ENCODE measurements at regions not wholly inside any gene's neighbourhood (a gene's known extent, or its start where the extent isn't known, plus 50 kb on each side); places are given as distances from the start of the nearest gene placed in this dataset.
A peak's percentile ranks its signal among the peaks of the same experiment; 100 is the strongest.
"Not testable (repeated sequence)": the region's sequence is repeated elsewhere in the genome, so short reads cannot be mapped to it uniquely, and the experiment has no call there.

DNA sequence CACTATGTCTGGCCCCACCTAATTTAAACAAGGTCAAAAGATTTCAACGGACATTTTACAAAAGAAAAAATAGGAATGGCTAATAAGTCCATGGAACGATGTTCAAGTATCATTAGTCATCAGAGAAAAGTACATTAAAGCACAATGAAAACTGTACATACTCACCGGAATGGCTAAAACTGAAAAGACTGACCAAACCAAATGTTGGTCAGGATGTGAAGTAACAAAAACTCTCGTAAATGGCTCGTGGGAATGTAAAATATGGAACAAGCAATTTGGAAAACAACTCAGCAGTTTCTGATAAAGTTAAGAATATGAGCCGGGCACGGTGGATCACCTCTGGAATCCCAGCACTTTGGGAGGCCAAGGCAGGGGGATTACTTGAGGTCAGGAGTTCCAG lies 65.7 kb upstream of the PARD3 start:
- DNase-seq (no peak), ATAC-seq (ENCODE audit: low read depth in 2 of 2) (no peak)
- no peak overlapping the region for H3K4me3 ChIP-seq (ENCODE audit: low read depth, low read length)
- no peaks in the 10 kb centered on the region for H3K27me3 ChIP-seq (ENCODE audit: control insufficient read depth, insufficient read depth, low read length)
- Mint-ChIP-seq H3K4me1 (no peaks in the 10 kb centered on the region), H3K9me3 (no peaks in the 10 kb centered on the region), H3K36me3 (no peaks in the 10 kb centered on the region), H3K4me3 (no peak overlapping the region), H3K27me3 (no peaks in the 10 kb centered on the region), H3K27ac (no peak overlapping the region)
- no peaks in the 10 kb centered on the region for H3K9me3 ChIP-seq (ENCODE audit: control insufficient read depth in 2 of 2, low read length in 2 of 2)
- H3K4me1 ChIP-seq (ENCODE audit: control insufficient read depth, insufficient read depth, low read length, poor library complexity, severe bottlenecking): no peaks in the 10 kb centered on the region
- no peaks in the 10 kb centered on the region for H3K36me3 ChIP-seq (ENCODE audit: control insufficient read depth, insufficient read depth, low read length)
- no peak overlapping the region for H3K27ac ChIP-seq (ENCODE audit: insufficient read depth, low read length, poor library complexity, severe bottlenecking)

DNA sequence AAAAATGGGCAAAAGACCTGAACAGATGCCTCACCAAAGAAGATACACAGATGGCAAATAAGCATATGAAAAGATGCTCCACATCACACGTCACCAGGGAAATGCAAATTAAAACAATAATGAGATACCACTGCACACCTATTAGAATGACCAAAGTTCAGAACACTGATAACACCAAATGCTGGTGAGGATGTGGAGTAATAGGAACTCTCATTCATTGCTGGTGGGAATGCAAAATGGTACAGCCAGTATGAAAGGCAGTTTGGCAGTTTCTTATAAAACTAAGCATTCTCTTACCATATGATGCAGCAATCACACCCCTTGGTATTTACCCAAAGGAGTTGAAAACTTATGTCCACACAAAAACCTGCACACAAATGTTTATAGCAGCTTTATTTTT lies 63.6 kb upstream of the PARD3 start:
- not testable (repeated sequence) for H3K27me3 Mint-ChIP-seq, H3K36me3 Mint-ChIP-seq

DNA sequence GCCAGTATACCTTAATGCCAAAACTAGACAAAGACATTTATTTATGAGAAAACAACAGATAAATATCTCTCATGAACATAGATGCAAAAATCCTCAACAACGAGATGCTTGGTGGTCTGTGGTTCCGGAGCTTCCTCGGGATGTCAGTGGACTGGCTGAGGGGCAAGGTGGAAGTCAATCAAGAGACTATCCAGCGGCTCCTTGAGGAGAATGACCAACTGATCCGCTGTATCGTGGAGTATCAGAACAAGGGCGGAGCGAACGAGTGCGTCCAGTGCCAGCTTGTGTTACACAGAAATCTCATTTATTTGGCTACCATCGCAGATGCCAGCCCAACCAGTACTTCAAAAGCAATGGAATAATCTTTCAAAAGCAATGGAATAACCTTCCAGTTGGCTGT lies 60.0 kb upstream of the PARD3 start:
- no peaks in the 10 kb centered on the region for H3K9me3 ChIP-seq (ENCODE audit: control insufficient read depth in 2 of 2, low read length in 2 of 2)
- H3K36me3 ChIP-seq (ENCODE audit: control insufficient read depth, insufficient read depth, low read length): no peaks in the 10 kb centered on the region
- ATAC-seq (ENCODE audit: low read depth in 2 of 2) (no peak), DNase-seq (no peak)
- Mint-ChIP-seq H3K36me3 (no peaks in the 10 kb centered on the region), H3K4me3 (no peak overlapping the region), H3K27ac (no peak overlapping the region), H3K4me1 (no peaks in the 10 kb centered on the region), H3K9me3 (no peaks in the 10 kb centered on the region), H3K27me3 (peaks cover 4% of the 10 kb centered on the region)
- no peaks in the 10 kb centered on the region for H3K27me3 ChIP-seq (ENCODE audit: control insufficient read depth, insufficient read depth, low read length)
- no peak overlapping the region for H3K4me3 ChIP-seq (ENCODE audit: low read depth, low read length)
- no peaks in the 10 kb centered on the region for H3K4me1 ChIP-seq (ENCODE audit: control insufficient read depth, insufficient read depth, low read length, poor library complexity, severe bottlenecking)
- H3K27ac ChIP-seq (ENCODE audit: insufficient read depth, low read length, poor library complexity, severe bottlenecking): no peak overlapping the region

More for the DNA sequence above, 63.6 kb upstream of the PARD3 start:
- not testable (repeated sequence) for H3K27me3 ChIP-seq (ENCODE audit: control insufficient read depth, insufficient read depth, low read length); H3K36me3 ChIP-seq (ENCODE audit: control insufficient read depth, insufficient read depth, low read length); DNase-seq; H3K4me3 ChIP-seq (ENCODE audit: low read depth, low read length); H3K27ac Mint-ChIP-seq; H3K9me3 ChIP-seq (ENCODE audit: control insufficient read depth in 2 of 2, low read length in 2 of 2); H3K4me3 Mint-ChIP-seq; ATAC-seq (ENCODE audit: low read depth in 2 of 2); H3K9me3 Mint-ChIP-seq; H3K4me1 ChIP-seq (ENCODE audit: control insufficient read depth, insufficient read depth, low read length, poor library complexity, severe bottlenecking); H3K4me1 Mint-ChIP-seq; H3K27ac ChIP-seq (ENCODE audit: insufficient read depth, low read length, poor library complexity, severe bottlenecking)

DNA sequence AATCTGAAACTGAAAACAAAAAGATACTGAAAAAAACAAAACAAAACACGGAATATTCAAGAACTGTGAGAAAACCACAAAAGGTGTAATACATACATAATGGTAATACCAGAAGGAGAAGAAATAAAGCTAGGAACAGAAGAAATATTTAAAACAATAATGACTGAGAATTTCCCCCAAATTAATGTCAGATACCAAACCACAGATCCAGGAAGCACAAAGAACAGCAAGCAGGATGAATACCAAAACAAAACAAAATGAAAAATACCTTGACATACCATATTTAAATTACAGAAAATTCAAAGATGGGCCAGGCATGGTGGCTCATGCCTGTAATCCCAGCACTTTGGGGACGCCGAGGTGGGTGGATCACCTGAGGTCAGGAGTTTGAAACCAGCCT lies 57.7 kb upstream of the PARD3 start:
- H3K27me3 Mint-ChIP-seq: peaks cover 4% of the 10 kb centered on the region
- Histone ChIP-seq H3K9me3 (ENCODE audit: control insufficient read depth in 2 of 2, low read length in 2 of 2) (no peaks in the 10 kb centered on the region), H3K4me1 (ENCODE audit: control insufficient read depth, insufficient read depth, low read length, poor library complexity, severe bottlenecking) (no peaks in the 10 kb centered on the region), H3K27me3 (ENCODE audit: control insufficient read depth, insufficient read depth, low read length) (no peaks in the 10 kb centered on the region), H3K27ac (ENCODE audit: insufficient read depth, low read length, poor library complexity, severe bottlenecking) (no peak overlapping the region), H3K36me3 (ENCODE audit: control insufficient read depth, insufficient read depth, low read length) (no peaks in the 10 kb centered on the region), H3K4me3 (ENCODE audit: low read depth, low read length) (no peak overlapping the region)
- ATAC-seq (ENCODE audit: low read depth in 2 of 2) (no peak), DNase-seq (no peak)
- H3K4me1 Mint-ChIP-seq: peaks cover 0 to 7% (median 0%) of the 10 kb centered on the region in 4 donors
- no peak overlapping the region for H3K4me3 Mint-ChIP-seq
- no peaks in the 10 kb centered on the region for H3K36me3 Mint-ChIP-seq
- H3K9me3 Mint-ChIP-seq: peaks cover 0 to 1% (median 0%) of the 10 kb centered on the region in 7 donors
- no peak overlapping the region for H3K27ac Mint-ChIP-seq

DNA sequence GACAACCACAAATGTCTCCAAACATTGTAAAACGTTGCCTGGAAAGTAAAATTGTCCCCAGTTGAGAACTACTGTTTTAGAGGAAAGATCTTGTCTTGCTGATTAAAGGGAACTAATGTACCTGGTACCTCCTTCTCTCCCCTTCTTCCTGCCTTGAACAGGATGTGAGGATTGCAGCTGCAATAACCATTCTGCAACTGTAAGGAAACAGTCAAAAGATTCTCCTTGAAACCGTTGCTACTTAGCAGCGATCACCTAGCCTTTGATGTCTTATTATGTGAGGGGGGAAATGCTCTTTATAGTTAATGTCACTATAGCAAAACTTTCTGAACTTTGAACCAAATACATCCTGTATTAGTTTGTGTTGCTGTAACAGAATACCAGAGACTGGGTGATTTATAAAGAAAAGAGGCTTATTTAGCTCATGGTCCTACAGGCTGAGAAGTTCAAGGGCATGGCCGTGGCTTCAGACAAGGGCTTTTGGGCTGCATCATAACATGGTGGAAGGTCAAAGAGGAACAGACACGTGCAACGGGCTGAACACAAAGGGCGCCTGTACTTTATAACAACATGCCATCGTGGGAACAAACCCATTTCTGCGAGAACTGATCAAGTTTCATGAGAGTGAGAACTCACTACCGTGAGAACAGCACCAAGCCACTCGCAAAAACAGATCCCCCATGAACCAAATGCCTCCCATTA lies 54.2 kb upstream of the PARD3 start:
- Histone ChIP-seq H3K27ac (ENCODE audit: insufficient read depth, low read length, poor library complexity, severe bottlenecking) (no peak overlapping the region), H3K9me3 (ENCODE audit: control insufficient read depth in 2 of 2, low read length in 2 of 2) (no peaks in the 10 kb centered on the region), H3K4me1 (ENCODE audit: control insufficient read depth, insufficient read depth, low read length, poor library complexity, severe bottlenecking) (no peaks in the 10 kb centered on the region), H3K27me3 (ENCODE audit: control insufficient read depth, insufficient read depth, low read length) (no peaks in the 10 kb centered on the region), H3K4me3 (ENCODE audit: low read depth, low read length) (no peak overlapping the region), H3K36me3 (ENCODE audit: control insufficient read depth, insufficient read depth, low read length) (no peaks in the 10 kb centered on the region)
- Mint-ChIP-seq H3K4me3 (no peak overlapping the region), H3K9me3 (peaks cover 0 to 1% (median 0%) of the 10 kb centered on the region in 7 donors), H3K4me1 (peaks cover 0 to 7% (median 0%) of the 10 kb centered on the region in 4 donors), H3K27ac (no peak overlapping the region), H3K36me3 (no peaks in the 10 kb centered on the region), H3K27me3 (peaks cover 4% of the 10 kb centered on the region)
- no peak for ATAC-seq (ENCODE audit: low read depth in 2 of 2)
- DNase-seq: peak in 1 of 3 donors; percentile 18

DNA sequence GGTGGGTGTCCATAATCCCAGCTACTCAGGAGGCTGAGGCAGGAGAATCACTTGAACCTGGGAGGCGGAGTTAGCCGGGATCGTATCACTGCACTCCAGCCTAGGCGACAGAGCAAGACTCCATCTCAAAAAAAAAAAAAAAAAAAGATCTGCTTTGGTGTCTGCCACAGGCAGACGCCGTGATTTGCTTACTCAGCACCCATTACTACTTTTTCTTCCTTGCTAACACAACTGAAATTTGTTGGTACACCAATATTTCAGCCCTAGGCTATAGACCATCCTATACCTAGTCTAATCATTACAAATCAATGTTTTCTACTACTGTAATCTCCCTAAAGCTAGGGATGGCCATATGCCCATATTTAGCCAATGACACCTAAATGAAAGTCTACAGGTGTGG lies 53.5 kb upstream of the PARD3 start:
- no peak overlapping the region for H3K4me3 ChIP-seq (ENCODE audit: low read depth, low read length)
- H3K36me3 Mint-ChIP-seq: no peaks in the 10 kb centered on the region
- peaks cover 0 to 1% (median 0%) of the 10 kb centered on the region in 7 donors for H3K9me3 Mint-ChIP-seq
- no peaks in the 10 kb centered on the region for H3K9me3 ChIP-seq (ENCODE audit: control insufficient read depth in 2 of 2, low read length in 2 of 2)
- H3K4me1 Mint-ChIP-seq: peaks cover 0 to 7% (median 0%) of the 10 kb centered on the region in 4 donors
- H3K27me3 Mint-ChIP-seq: peaks cover 4% of the 10 kb centered on the region
- no peaks in the 10 kb centered on the region for H3K4me1 ChIP-seq (ENCODE audit: control insufficient read depth, insufficient read depth, low read length, poor library complexity, severe bottlenecking)
- H3K27me3 ChIP-seq (ENCODE audit: control insufficient read depth, insufficient read depth, low read length): no peaks in the 10 kb centered on the region
- ATAC-seq (ENCODE audit: low read depth in 2 of 2) (no peak), DNase-seq (no peak)
- H3K27ac ChIP-seq (ENCODE audit: insufficient read depth, low read length, poor library complexity, severe bottlenecking): no peak overlapping the region
- no peak overlapping the region for H3K27ac Mint-ChIP-seq
- no peak overlapping the region for H3K4me3 Mint-ChIP-seq
- H3K36me3 ChIP-seq (ENCODE audit: control insufficient read depth, insufficient read depth, low read length): no peaks in the 10 kb centered on the region

DNA sequence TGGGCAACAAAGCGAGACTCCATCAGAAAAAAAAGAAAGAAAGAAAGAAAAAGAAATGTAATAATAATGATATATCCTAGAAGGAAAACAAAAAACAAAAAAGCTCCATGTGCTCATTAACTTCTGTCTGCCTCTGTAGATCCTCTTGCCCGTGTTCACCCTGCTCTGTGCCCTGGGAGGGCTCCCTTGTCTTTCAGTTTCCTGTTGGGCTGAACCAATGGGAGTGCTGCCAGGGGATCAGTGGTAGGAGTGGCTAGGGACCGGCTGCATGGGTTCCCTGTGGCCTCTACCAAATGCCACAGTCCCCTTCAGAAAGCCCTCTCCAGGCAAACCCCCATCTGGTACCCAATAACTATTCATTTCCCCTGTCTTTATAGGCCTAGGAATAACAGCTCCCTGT lies 51.8 kb upstream of the PARD3 start:
- H3K36me3 ChIP-seq (ENCODE audit: control insufficient read depth, insufficient read depth, low read length): no peaks in the 10 kb centered on the region
- no peak overlapping the region for H3K27ac ChIP-seq (ENCODE audit: insufficient read depth, low read length, poor library complexity, severe bottlenecking)
- no peak overlapping the region for H3K4me3 Mint-ChIP-seq
- DNase-seq (no peak), ATAC-seq (ENCODE audit: low read depth in 2 of 2) (no peak)
- H3K9me3 Mint-ChIP-seq: peaks cover 0 to 1% (median 0%) of the 10 kb centered on the region in 7 donors
- no peaks in the 10 kb centered on the region for H3K4me1 ChIP-seq (ENCODE audit: control insufficient read depth, insufficient read depth, low read length, poor library complexity, severe bottlenecking)
- H3K4me3 ChIP-seq (ENCODE audit: low read depth, low read length): no peak overlapping the region
- no peaks in the 10 kb centered on the region for H3K27me3 ChIP-seq (ENCODE audit: control insufficient read depth, insufficient read depth, low read length)
- H3K9me3 ChIP-seq (ENCODE audit: control insufficient read depth in 2 of 2, low read length in 2 of 2): no peaks in the 10 kb centered on the region
- H3K36me3 Mint-ChIP-seq: no peaks in the 10 kb centered on the region
- no peak overlapping the region for H3K27ac Mint-ChIP-seq
- peaks cover 0 to 7% (median 0%) of the 10 kb centered on the region in 4 donors for H3K4me1 Mint-ChIP-seq
- peaks cover 4% of the 10 kb centered on the region for H3K27me3 Mint-ChIP-seq

Measured in CD4-positive, CD25-positive, alpha-beta regulatory T cell (primary cell).